Kasumi-1 (cell line): ENCODE measurements at regions not wholly inside any gene's neighbourhood (a gene's known extent, or its start where the extent isn't known, plus 50 kb on each side); places are given as distances from the start of the nearest gene placed in this dataset.

Experiments
- DNase-seq, 2 experiments: peaks; one replicate each; lab custom pipeline; 2025; lab: John Stamatoyannopoulos, UW

DNA sequence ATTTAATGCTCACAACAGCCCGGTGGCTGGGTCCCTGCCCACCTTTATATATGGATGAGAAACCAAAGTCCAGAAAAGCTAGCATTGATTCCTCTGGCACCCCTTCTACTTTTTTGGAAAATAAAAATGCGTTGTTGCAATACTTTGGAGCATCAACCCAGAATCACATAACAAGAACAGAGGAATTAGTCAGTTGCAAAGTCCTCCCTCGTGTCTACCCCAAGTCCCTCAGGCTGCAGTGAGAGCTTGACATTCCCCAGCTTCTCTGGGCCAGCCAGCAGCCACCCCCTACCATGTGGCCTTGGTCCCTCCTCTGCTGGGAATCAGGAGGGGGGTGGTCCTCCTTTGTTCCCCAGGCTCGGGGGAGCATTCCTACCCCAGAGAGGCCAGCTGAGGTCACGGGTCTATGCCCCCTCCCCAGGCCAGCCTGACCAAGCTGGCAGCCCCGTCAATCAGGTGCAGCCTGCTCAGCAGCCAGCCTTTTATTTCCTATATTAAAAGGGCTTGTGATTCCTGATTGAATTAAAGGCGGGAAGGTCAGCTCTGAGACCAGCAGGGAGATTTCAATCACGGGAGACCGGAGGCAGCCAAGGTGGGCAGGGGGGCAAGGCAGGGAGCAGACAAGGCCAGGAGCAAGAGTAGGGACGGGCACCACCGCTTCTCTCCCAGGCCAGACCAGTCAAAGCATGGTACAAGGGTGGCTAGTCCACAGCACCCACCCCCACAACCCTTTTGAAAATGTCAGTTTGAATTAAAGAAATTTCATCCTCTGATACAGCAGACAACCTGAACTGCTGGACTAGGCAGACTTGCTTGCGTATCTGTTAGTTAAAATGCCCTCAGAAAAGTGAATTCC lies 158.9 kb downstream of the MRPL14 start:
- DNase-seq = no peak

DNA sequence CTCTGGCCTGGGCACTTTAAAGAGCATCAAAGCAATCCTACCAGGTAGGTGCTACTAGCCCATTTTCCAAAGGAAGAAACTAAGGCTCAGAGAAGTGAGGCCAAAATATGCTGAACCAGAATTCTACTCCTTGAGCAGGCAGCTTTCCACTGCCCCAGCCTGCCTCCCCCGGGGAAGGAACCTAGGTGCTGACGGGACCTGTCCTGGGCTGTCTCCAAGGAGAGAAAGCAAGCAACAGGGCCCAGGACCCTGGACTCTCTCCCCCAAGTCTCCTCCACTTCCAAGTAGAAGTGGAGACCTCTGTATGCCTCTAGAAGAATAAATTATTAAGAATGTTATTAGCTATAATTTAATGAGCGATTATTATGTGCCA lies 159.5 kb downstream of the MRPL14 start:
- DNase-seq = no peak

- DNase-seq = no peak
These were observed 160.2 kb downstream of the MRPL14 start for GRCh38 chr6:43966853-43967718.

DNA sequence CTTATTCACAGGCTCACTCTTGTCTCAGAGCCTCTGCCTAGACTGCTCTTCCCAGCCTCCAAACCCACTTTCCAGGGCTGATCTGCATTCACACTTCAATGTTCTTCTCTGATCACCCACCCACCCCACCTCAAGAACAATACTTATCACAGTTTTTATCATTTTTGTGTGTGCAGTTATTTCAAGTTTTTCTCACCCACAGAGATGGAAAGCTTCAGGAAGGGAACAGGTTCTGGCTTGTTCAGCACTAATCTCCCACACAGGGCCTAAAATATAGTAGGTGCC lies 160.9 kb downstream of the MRPL14 start:
- no peak for DNase-seq

GRCh38 chr6:43965628-43966373 lies 161.5 kb downstream of the MRPL14 start:
- no peak for DNase-seq

- DNase-seq = no peak
These were observed 162.3 kb downstream of the MRPL14 start for GRCh38 chr6:43964659-43965570.

- DNase-seq = no peak
These were observed 163.2 kb downstream of the MRPL14 start for GRCh38 chr6:43963877-43964658.

- DNase-seq = no peak
These were observed 164.0 kb downstream of the MRPL14 start for GRCh38 chr6:43963203-43963602.

- DNase-seq = no peak
These were observed 164.8 kb downstream of the MRPL14 start for GRCh38 chr6:43962458-43962857.

- DNase-seq = no peak
These were observed 170.0 kb downstream of the MRPL14 start for GRCh38 chr6:43957273-43957672.

GRCh38 chr6:43956478-43956877 lies 170.8 kb downstream of the MRPL14 start:
- peak in 1 of 2 experiments; percentile 10 for DNase-seq

DNA sequence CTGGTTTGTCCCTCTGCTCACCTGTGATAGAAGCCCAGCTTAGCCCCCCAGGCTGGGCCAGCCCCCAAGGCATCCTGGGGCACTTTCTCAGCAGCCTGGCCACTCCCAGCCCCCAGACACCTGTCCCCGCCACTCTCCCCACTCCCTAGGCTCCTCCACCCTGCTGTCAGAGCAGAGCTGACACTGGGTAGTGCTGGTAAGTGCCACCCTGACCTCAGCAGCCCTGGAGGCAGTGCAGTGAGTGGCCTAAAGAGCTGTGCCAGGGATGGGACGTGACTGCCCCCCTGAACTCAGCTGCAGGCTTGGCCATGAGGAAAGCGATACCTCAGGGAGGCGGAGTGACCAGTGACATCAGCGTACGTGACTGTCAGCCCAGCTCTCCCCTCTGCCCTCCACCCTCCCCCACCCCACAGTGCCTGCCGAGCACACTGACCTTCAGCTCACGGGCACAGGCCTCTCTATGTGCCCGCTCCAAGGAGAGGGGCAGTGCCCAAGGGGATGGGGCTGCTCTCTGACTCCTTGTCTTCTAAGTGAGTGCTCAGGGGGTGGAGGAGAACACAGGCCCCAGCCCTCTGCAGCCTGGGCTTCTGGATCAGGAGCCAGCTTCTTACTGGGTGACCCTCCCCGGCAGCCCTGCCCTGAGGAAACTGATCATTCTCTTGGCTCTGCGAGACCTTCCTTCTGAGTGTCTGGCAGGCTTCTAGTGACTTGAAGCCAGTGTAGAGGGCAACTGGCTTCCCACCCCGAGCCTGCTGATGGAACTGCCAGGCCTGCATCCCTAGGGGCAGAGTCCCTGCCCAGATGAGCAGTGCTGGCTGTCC lies 172.7 kb downstream of the MRPL14 start:
- DNase-seq = no peak

DNA sequence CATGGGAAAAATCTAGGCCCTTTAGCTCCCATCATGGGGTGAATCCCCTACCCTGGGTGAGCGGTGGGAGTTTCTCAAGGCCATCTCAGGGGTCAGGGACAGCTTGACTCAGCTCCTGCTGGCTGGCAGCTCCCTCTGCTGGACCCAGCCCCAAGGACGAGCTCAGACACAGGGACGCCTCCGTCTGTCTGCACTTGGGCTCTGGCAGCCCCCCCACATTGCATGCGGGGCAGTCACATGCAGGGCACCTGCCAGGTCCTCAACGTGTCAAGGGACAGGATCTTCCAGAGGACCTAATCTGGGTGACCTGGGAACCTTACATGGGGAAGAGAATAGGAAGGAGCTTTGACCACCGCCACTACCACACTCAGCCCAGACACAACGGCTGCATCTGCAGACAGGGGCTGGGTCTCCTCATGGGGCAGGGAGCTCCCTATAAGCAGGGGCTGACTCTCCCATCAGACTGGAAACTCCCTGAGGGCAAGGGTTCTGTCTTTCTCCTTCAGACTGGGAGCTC lies 173.4 kb downstream of the MRPL14 start:
- DNase-seq = no peak

GRCh38 chr6:43953256-43953655 lies 174.0 kb downstream of the MRPL14 start:
- no peak for DNase-seq

DNA sequence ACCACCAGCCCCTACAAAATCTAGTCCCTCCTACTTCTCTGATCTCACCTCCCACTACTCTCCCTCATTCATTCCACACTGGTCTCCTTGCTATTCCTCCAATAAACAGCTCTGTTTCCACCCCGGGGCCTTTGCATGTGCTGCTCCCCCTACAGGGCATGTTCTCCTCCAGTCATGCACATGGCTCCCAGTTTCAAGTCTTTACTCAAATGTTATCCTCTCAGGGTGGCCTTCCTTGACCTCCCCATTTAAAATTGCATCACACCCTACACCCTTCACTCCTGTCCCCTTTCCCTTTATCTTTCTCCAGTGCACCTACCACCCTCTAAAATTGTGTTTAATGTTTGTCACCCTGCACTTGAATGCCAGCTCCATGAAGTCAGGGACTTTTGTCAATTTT lies 174.5 kb downstream of the MRPL14 start:
- DNase-seq = no peak

GRCh38 chr6:43951756-43952675 lies 175.2 kb downstream of the MRPL14 start:
- DNase-seq = no peak

- DNase-seq = peak; percentile 16 to 21
These were observed 176.0 kb downstream of the MRPL14 start for GRCh38 chr6:43951063-43951755.

DNA sequence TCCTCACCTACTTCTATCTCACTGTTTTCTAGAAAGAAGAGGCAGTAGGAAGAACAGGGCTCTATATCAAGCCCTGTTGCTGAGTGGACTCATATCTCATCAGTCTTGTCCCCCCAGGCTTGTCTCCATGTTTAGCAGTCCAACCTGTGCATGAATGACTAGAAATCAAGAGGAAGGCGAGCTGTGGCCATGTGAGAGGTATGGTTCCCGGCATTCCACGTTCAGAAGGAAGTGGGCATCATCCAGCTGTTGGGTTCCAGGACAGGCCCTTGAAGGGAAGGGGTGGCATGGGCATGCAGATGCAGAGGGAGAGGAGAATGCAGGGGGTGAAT lies 176.6 kb downstream of the MRPL14 start:
- no peak for DNase-seq
